Calu3 (cell line): ENCODE measurements at regions not wholly inside any gene's neighbourhood (a gene's known extent, or its start where the extent isn't known, plus 50 kb on each side); places are given as distances from the start of the nearest gene placed in this dataset.

ENCODE experiments used
- BruUV-seq: library from RNA; stranded (reverse); fragments of 400-500 nt; replicated peaks from 2 replicates; lab custom pipeline; 2021; lab: Mats Ljungman, UMichigan
- CTCF ChIA-PET: fragments of 300-600 bp; sonication (Branson Sonifier 250); formaldehyde crosslinking; loops from one replicate; lab custom pipeline; 2022; ENCODE audit warnings: antibody characterized with exemption; lab: Charles Lee
- DNase-seq: peaks from one replicate; pipeline ENCODE4 v3.0.0; 2022
- H3K27ac Mint-ChIP-seq: one replicate; pipeline ENCODE4 v1.8.0; 2022; ENCODE audit warnings: mixed read lengths; ENCODE audit not compliant: unreplicated experiment
- H3K27me3 Mint-ChIP-seq: one replicate; pipeline ENCODE4 v1.8.0; 2022; ENCODE audit warnings: mixed read lengths; ENCODE audit not compliant: unreplicated experiment
- H3K36me3 Mint-ChIP-seq: one replicate; pipeline ENCODE4 v1.8.0; 2022; ENCODE audit warnings: mild to moderate bottlenecking, moderate library complexity, mixed read lengths; ENCODE audit not compliant: insufficient read depth, unreplicated experiment
- H3K4me1 Mint-ChIP-seq: one replicate; pipeline ENCODE4 v1.8.0; 2022; ENCODE audit warnings: mild to moderate bottlenecking, low read depth, mixed read lengths; ENCODE audit not compliant: unreplicated experiment
- H3K4me3 Mint-ChIP-seq: one replicate; pipeline ENCODE4 v1.8.0; 2022; ENCODE audit warnings: mild to moderate bottlenecking, low read depth, moderate library complexity, mixed read lengths; ENCODE audit not compliant: unreplicated experiment
- H3K9me3 Mint-ChIP-seq: one replicate; pipeline ENCODE4 v1.8.0; 2022; ENCODE audit warnings: low read depth, mixed read lengths; ENCODE audit not compliant: unreplicated experiment
- CTCF ChIP-seq: fragments of 200-600 bp; IDR thresholded peaks from one replicate; pipeline ENCODE4 v1.8.0; 2022; ENCODE audit warnings: antibody characterized with exemption; ENCODE audit not compliant: unreplicated experiment
- intact Hi-C: fragments of 100-400 bp; cut with micrococcal nuclease; formaldehyde crosslinking; loops from one replicate; pipeline ENCODE4 v1.10.0; 2022; ENCODE audit not compliant: unreplicated experiment

- Mint-ChIP-seq H3K4me1 (peaks cover 8% of the 10 kb centered on the region), H3K9me3 (peaks cover 2% of the 10 kb centered on the region), H3K36me3 (no peaks in the 10 kb centered on the region), H3K27ac (no peak overlapping the region), H3K4me3 (no peak overlapping the region), H3K27me3 (no peaks in the 10 kb centered on the region)
- DNase-seq: no peak
- no peak for TF ChIP-seq CTCF
- CTCF ChIA-PET: no interaction called here
- no TSS peak for BruUV-seq
- intact Hi-C loops: no loop called here
Observed at GRCh38 chr12:93041416-93041815, 112.3 kb upstream of the EEA1 start.

GRCh38 chr12:93042283-93042682 lies 113.2 kb upstream of the EEA1 start:
- H3K27me3 Mint-ChIP-seq: no peaks in the 10 kb centered on the region

GRCh38 chr12:93042684-93043083 lies 113.6 kb upstream of the EEA1 start:
- Mint-ChIP-seq H3K36me3 (no peaks in the 10 kb centered on the region), H3K9me3 (peaks cover 4% of the 10 kb centered on the region), H3K27ac (no peak overlapping the region), H3K27me3 (no peaks in the 10 kb centered on the region), H3K4me1 (peaks cover 9% of the 10 kb centered on the region), H3K4me3 (no peak overlapping the region)
- TF ChIP-seq CTCF: no peak
- no TSS peak for BruUV-seq
- DNase-seq: no peak
- intact Hi-C loops: no loop called here
- CTCF ChIA-PET: no interaction called here

More at GRCh38 chr12:93042283-93042682, 113.2 kb upstream of the EEA1 start:
- Mint-ChIP-seq H3K4me1 (peaks cover 8% of the 10 kb centered on the region), H3K4me3 (no peak overlapping the region), H3K27ac (no peak overlapping the region), H3K36me3 (no peaks in the 10 kb centered on the region), H3K9me3 (peaks cover 4% of the 10 kb centered on the region)
- no TSS peak for BruUV-seq
- CTCF ChIA-PET: no interaction called here
- no peak for DNase-seq
- TF ChIP-seq CTCF: no peak
- intact Hi-C loops: no loop called here

GRCh38 chr12:93043192-93043876 lies 114.2 kb upstream of the EEA1 start:
- H3K36me3 Mint-ChIP-seq: no peaks in the 10 kb centered on the region

More at GRCh38 chr12:93043192-93043876, 114.2 kb upstream of the EEA1 start:
- CTCF ChIA-PET: no interaction called here
- Mint-ChIP-seq H3K4me3 (no peak overlapping the region), H3K27ac (no peak overlapping the region), H3K27me3 (no peaks in the 10 kb centered on the region), H3K9me3 (peaks cover 4% of the 10 kb centered on the region), H3K4me1 (peaks cover 16% of the 10 kb centered on the region)
- BruUV-seq: no TSS peak
- intact Hi-C loops: no loop called here
- TF ChIP-seq CTCF: no peak
- DNase-seq: no peak
